Esophagus mucosa (tissue), 1 donor: ENCODE measurements at regions not wholly inside any gene's neighbourhood (a gene's known extent, or its start where the extent isn't known, plus 50 kb on each side); places are given as distances from the start of the nearest gene placed in this dataset.
A peak's percentile ranks its signal among the peaks of the same experiment; 100 is the strongest.
"Not testable (repeated sequence)": the region's sequence is repeated elsewhere in the genome, so short reads cannot be mapped to it uniquely, and the experiment has no call there.

Experiments used
- ATAC-seq: fragments of 200-7000 bp; cut with Tn5 transposase; one replicate; pipeline ENCODE4 v1.9.1; 2020
- donor health status: DM: yes; HTN: yes; CAD: no.

GRCh38 chr20:57995381-57995977 is 233.0 kb downstream of the ANKRD60 start:
- ATAC-seq, result no peak

- ATAC-seq, result no peak
Measured at GRCh38 chr20:57993716-57994431, 234.6 kb downstream of the ANKRD60 start.

GRCh38 chr20:57991211-57991881 is 237.1 kb downstream of the ANKRD60 start:
- ATAC-seq, result peak; percentile 95

- ATAC-seq, result no peak
Measured at GRCh38 chr20:57990396-57990987, 238.0 kb downstream of the ANKRD60 start.

GRCh38 chr20:57988828-57989227 is 239.6 kb downstream of the ANKRD60 start:
- no peak for ATAC-seq

GRCh38 chr20:57988422-57988821 is 240.0 kb downstream of the ANKRD60 start:
- no peak for ATAC-seq

- ATAC-seq, result no peak
Measured at GRCh38 chr20:57987659-57988058, 240.8 kb downstream of the ANKRD60 start.

- ATAC-seq, result no peak
Measured at GRCh38 chr20:57986666-57987065, 241.8 kb downstream of the ANKRD60 start.

GRCh38 chr20:57985278-57985677 is 243.2 kb downstream of the ANKRD60 start:
- ATAC-seq, result no peak

GRCh38 chr20:57983082-57983481 is 245.4 kb downstream of the ANKRD60 start:
- no peak for ATAC-seq

GRCh38 chr20:57980506-57980905 is 247.9 kb downstream of the ANKRD60 start:
- ATAC-seq, result no peak

GRCh38 chr20:57977569-57977968 is 250.9 kb downstream of the ANKRD60 start:
- ATAC-seq, result no peak

GRCh38 chr20:57977141-57977540 is 251.3 kb downstream of the ANKRD60 start:
- no peak for ATAC-seq

GRCh38 chr20:57974863-57975262 is 253.6 kb downstream of the ANKRD60 start:
- no peak for ATAC-seq

- ATAC-seq, result no peak
Measured at GRCh38 chr20:57973886-57974285, 254.6 kb downstream of the ANKRD60 start.

- ATAC-seq, result not testable (repeated sequence)
Measured at GRCh38 chr20:57971583-57971982, 256.9 kb downstream of the ANKRD60 start.

GRCh38 chr20:57970856-57971255 is 257.6 kb downstream of the ANKRD60 start:
- ATAC-seq, result no peak

GRCh38 chr20:57970116-57970515 is 258.3 kb downstream of the ANKRD60 start:
- ATAC-seq, result no peak

GRCh38 chr20:57968120-57968519 is 258.3 kb upstream of the PMEPA1 start:
- ATAC-seq, result no peak

GRCh38 chr20:57967364-57967763 is 257.5 kb upstream of the PMEPA1 start:
- no peak for ATAC-seq

- no peak for ATAC-seq
Measured at GRCh38 chr20:57966620-57967019, 256.8 kb upstream of the PMEPA1 start.

- no peak for ATAC-seq
Measured at GRCh38 chr20:57965441-57965840, 255.6 kb upstream of the PMEPA1 start.
